ENCODE measurements at regions not wholly inside any gene's neighbourhood (a gene's known extent, or its start where the extent isn't known, plus 50 kb on each side); places are given as distances from the start of the nearest gene placed in this dataset.

- no peak for TF ChIP-seq CTCF (IDR thresholded peaks at IDR 0.05 in 8 of 11, conservative IDR thresholded peaks at IDR 0.05 in 3 of 11)
- no peak for TF ChIP-seq POLR2A (IDR thresholded peaks at IDR 0.05)
Measured at GRCh38 chr7:26593393-26593792, 271.0 kb downstream of the SKAP2 start.

Data from spleen (tissue), 7 donors.